ENCODE measurements at regions not wholly inside any gene's neighbourhood (a gene's known extent, or its start where the extent isn't known, plus 50 kb on each side); places are given as distances from the start of the nearest gene placed in this dataset.
"Not testable (repeated sequence)": the region's sequence is repeated elsewhere in the genome, so short reads cannot be mapped to it uniquely, and the experiment has no call there.

DNA sequence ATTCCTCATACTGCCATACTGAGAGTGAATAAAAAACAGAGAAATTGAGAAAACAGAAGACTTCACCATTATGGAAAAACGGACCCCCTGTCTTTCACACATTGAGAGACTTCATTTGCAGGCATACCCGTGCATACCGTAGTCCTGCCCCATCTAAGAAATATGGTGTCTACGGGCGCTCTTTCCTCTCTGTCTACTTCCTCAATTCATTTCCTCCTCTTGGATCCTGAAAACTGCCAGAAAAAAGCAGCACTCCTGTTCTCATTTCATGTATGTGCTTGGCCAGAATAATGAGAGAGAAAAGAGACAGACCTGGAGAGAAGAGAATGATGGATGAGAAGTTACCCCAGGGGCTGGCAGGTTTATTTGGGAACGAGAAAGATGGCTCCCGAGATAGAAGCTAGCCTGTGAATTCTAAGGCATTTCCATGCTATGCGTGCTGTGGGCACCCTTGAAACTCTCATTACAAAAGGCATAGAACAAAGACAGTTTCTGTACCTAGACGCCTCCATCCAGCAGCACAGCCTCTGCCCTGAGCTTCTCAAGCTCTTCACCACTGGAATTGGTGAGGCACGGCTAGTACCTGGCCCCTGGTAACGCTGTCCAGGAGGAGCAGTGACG is 62.5 kb upstream of the EPHB3 start:
- intact Hi-C loops (cut with DNase I): no loop called here
- H3K27ac ChIP-seq: no peak overlapping the region

DNA sequence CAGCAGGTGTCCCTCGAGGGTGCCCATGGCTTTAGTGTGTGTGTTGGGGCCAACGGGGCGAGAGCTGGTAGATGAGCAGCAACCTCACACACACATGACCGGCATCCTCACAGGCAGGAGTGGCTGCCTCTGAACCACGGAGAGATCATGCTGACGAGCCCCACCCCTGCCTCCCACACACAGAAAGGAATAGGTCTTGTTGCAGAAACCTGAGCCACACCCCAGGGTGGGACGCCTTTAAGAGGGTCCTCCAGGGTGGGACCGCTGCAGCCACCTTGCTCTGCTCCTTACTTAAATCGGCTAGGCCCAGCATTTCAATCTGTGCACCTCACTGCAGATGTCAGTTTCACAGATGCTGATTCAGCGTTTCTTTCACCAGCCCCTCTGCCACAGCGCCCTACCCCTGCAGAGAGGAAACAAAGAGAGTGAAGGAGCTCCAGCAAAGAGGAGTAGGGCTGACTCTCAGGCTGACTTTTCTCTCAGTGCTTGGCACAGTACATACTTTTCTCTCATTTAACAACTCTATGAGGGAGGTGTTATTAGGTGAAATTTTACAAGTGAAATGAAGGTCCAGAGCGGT is 61.2 kb upstream of the EPHB3 start:
- Histone ChIP-seq H3K4me3 (no peak overlapping the region), H3K4me1 (peaks cover 0 to 24% (median 6%) of the 10 kb centered on the region in 3 donors), H3K36me3 (no peaks in the 10 kb centered on the region), H3K27ac (no peak overlapping the region), H3K9me3 (peaks cover 0 to 14% (median 5%) of the 10 kb centered on the region in 3 donors), H3K27me3 (peaks cover 0 to 52% (median 0%) of the 10 kb centered on the region in 4 donors)
- intact Hi-C loops (cut with DNase I): no loop called here
- WGBS, 2 donors: 54% methylated on average over 5 to 9 of the region's 12 CpGs
- TF ChIP-seq, protein P1, sequence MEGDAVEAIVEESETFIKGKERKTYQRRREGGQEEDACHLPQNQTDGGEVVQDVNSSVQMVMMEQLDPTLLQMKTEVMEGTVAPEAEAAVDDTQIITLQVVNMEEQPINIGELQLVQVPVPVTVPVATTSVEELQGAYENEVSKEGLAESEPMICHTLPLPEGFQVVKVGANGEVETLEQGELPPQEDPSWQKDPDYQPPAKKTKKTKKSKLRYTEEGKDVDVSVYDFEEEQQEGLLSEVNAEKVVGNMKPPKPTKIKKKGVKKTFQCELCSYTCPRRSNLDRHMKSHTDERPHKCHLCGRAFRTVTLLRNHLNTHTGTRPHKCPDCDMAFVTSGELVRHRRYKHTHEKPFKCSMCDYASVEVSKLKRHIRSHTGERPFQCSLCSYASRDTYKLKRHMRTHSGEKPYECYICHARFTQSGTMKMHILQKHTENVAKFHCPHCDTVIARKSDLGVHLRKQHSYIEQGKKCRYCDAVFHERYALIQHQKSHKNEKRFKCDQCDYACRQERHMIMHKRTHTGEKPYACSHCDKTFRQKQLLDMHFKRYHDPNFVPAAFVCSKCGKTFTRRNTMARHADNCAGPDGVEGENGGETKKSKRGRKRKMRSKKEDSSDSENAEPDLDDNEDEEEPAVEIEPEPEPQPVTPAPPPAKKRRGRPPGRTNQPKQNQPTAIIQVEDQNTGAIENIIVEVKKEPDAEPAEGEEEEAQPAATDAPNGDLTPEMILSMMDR (IDR thresholded peaks at IDR 0.05): no peak
- TF ChIP-seq POLR2A (IDR thresholded peaks at IDR 0.05): no peak
- no peak for DNase-seq

More for the DNA sequence above, 62.5 kb upstream of the EPHB3 start:
- Histone ChIP-seq H3K4me3 (no peak overlapping the region), H3K9me3 (peaks cover 0 to 14% (median 5%) of the 10 kb centered on the region in 3 donors), H3K36me3 (no peaks in the 10 kb centered on the region), H3K4me1 (peaks cover 0 to 24% (median 6%) of the 10 kb centered on the region in 3 donors), H3K27me3 (peaks cover 0 to 59% (median 0%) of the 10 kb centered on the region in 4 donors)
- no peak for DNase-seq
- no peak for TF ChIP-seq POLR2A (IDR thresholded peaks at IDR 0.05)
- TF ChIP-seq, protein P1 (IDR thresholded peaks at IDR 0.05): no peak
- 55 to 75% methylated on average over 8 to 9 of the region's 12 CpGs for WGBS, 2 donors

DNA sequence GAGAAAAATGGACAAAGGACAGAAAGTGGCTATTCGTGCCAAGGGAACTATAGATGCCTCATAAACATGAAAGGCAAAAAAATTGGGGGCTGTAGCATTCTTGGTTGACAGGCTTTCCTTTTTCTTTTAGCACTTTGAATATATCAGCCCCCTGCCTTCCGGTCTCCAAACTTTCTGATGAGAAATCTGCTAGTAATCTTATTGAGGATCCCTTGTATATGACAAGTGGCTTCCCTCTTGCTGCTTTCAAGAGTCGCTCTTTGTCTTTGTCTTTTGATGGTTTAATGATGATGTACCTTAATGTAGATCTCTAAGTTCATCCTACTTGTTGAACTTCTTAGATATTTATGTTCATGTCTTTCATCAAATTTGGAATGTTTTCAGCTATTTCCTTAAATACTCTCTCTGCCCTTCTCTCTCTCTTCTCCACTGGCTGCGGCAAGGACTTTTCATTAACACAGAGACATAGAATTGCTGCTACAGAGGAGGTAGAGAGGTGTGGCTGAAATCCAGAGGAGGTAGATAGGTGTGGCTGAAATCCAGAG is 59.4 kb upstream of the EPHB3 start:
- no peak overlapping the region for H3K4me3 ChIP-seq
- no peaks in the 10 kb centered on the region for H3K36me3 ChIP-seq
- TF ChIP-seq, protein P1 (IDR thresholded peaks at IDR 0.05): no peak
- TF ChIP-seq POLR2A (IDR thresholded peaks at IDR 0.05): no peak
- no peak overlapping the region for H3K27ac ChIP-seq
- 70 to 84% methylated on average over 3 to 4 of the region's 4 CpGs for WGBS, 2 donors
- intact Hi-C loops (cut with DNase I): no loop called here
- peaks cover 0 to 14% (median 5%) of the 10 kb centered on the region in 3 donors for H3K9me3 ChIP-seq
- peaks cover 0 to 60% (median 0%) of the 10 kb centered on the region in 4 donors for H3K27me3 ChIP-seq
- H3K4me1 ChIP-seq: peaks cover 0 to 13% (median under 1%) of the 10 kb centered on the region in 3 donors
- DNase-seq: no peak

DNA sequence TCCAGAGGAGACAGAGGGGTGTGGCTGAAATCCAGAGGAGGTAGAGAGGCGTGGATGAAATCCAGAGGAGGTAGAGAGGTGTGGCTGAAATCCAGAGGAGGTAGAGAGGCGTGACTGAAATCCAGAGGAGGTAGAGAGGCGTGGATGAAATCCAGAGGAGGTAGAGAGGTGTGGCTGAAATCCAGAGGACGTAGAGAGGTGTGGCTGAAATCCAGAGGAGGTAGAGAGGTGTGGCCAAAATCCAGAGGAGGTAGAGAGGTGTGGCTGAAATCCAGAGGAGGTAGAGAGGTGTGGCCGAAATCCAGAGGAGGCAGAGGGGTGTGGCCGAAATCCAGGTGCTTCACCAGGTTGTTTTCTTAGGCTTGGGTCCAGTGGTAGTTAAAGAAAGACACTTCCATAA is 58.7 kb upstream of the EPHB3 start:
- H3K4me1 ChIP-seq; H3K4me3 ChIP-seq; DNase-seq; intact Hi-C loops (cut with DNase I); H3K36me3 ChIP-seq; H3K27ac ChIP-seq: not testable (repeated sequence)
- Histone ChIP-seq H3K27me3 (peaks cover 0 to 65% (median 0%) of the 10 kb centered on the region in 4 donors), H3K9me3 (peaks cover 0 to 14% (median 5%) of the 10 kb centered on the region in 3 donors)
- 33 to 39% methylated on average over 5 to 6 of the region's 6 CpGs for WGBS, 2 donors

DNA sequence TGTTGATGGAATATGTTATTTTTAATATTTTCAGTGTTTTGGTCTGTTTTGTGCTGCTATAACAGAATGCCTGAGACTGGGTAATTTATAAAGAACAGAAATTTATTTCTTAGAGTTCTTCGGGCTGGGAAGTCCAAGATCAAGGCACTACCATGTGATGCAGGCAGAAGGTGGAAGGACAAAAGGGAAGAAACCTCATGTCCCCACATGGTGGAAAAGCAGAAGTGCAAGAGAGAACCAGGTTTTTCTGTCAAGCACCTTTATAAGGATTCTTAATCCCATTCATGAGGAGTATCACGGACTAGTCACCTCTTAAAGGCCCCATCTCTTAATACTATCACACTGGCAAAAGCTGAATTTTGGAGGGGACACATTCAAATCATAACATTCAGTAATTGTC is 57.9 kb upstream of the EPHB3 start:
- Histone ChIP-seq H3K9me3 (peaks cover 0 to 14% (median 5%) of the 10 kb centered on the region in 3 donors), H3K4me1 (peaks cover 0 to 6% (median 0%) of the 10 kb centered on the region in 3 donors), H3K27me3 (peaks cover 0 to 70% (median 0%) of the 10 kb centered on the region in 4 donors), H3K36me3 (no peaks in the 10 kb centered on the region), H3K4me3 (no peak overlapping the region), H3K27ac (no peak overlapping the region)
- TF ChIP-seq POLR2A (IDR thresholded peaks at IDR 0.05): no peak
- TF ChIP-seq, protein P1 (IDR thresholded peaks at IDR 0.05): peak in 1 of 6 experiments; percentile 24
- intact Hi-C loops (cut with DNase I): no loop called here
- 36 to 42% methylated on average over 2 of the region's 2 CpGs for WGBS, 2 donors
- DNase-seq: no peak
